CD1c-positive myeloid dendritic cell (primary cell): ENCODE measurements at regions not wholly inside any gene's neighbourhood (a gene's known extent, or its start where the extent isn't known, plus 50 kb on each side); places are given as distances from the start of the nearest gene placed in this dataset.

Source experiments
- DNase-seq: peaks from one replicate; pipeline ENCODE4 v3.0.0-alpha.2; 2016; ENCODE audit errors: extremely low spot score

GRCh38 chr3:124489506-124489905 is 240.7 kb upstream of the UMPS start:
- DNase-seq = no peak

- no peak for DNase-seq
Observed at GRCh38 chr3:124491098-124491497, 239.2 kb upstream of the UMPS start.

GRCh38 chr3:124491875-124492274 is 238.4 kb upstream of the UMPS start:
- DNase-seq = no peak

- DNase-seq = no peak
Observed at GRCh38 chr3:124492824-124493223, 237.4 kb upstream of the UMPS start.

- no peak for DNase-seq
Observed at GRCh38 chr3:124496061-124496460, 234.2 kb upstream of the UMPS start.

- no peak for DNase-seq
Observed at GRCh38 chr3:124497487-124497886, 232.8 kb upstream of the UMPS start.

GRCh38 chr3:124498891-124499290 is 231.4 kb upstream of the UMPS start:
- DNase-seq = no peak

- no peak for DNase-seq
Observed at GRCh38 chr3:124504332-124505059, 225.8 kb upstream of the UMPS start.

GRCh38 chr3:124509884-124510283 is 220.4 kb upstream of the UMPS start:
- DNase-seq = no peak

GRCh38 chr3:124510290-124510689 is 220.0 kb upstream of the UMPS start:
- no peak for DNase-seq

GRCh38 chr3:124512881-124513609 is 217.2 kb upstream of the UMPS start:
- DNase-seq = no peak

- DNase-seq = no peak
Observed at GRCh38 chr3:124513610-124513997, 216.6 kb upstream of the UMPS start.

GRCh38 chr3:124514683-124515082 is 215.6 kb upstream of the UMPS start:
- no peak for DNase-seq

- no peak for DNase-seq
Observed at GRCh38 chr3:124516333-124516732, 213.9 kb upstream of the UMPS start.

GRCh38 chr3:124517306-124517705 is 212.9 kb upstream of the UMPS start:
- DNase-seq = no peak

GRCh38 chr3:124518350-124518749 is 211.9 kb upstream of the UMPS start:
- DNase-seq = no peak

GRCh38 chr3:124519591-124520194 is 210.6 kb upstream of the UMPS start:
- DNase-seq = no peak

GRCh38 chr3:124520970-124521369 is 209.3 kb upstream of the UMPS start:
- DNase-seq = no peak

GRCh38 chr3:124522082-124522625 is 208.1 kb upstream of the UMPS start:
- no peak for DNase-seq

- no peak for DNase-seq
Observed at GRCh38 chr3:124526601-124527000, 203.7 kb upstream of the UMPS start.

GRCh38 chr3:124529826-124530571 is 200.3 kb upstream of the UMPS start:
- no peak for DNase-seq

- DNase-seq = no peak
Observed at GRCh38 chr3:124530916-124531315, 199.3 kb upstream of the UMPS start.
